Epithelial cell of proximal tubule (primary cell): ENCODE measurements at regions not wholly inside any gene's neighbourhood (a gene's known extent, or its start where the extent isn't known, plus 50 kb on each side); places are given as distances from the start of the nearest gene placed in this dataset.

Experiments
- DNase-seq: peaks from one replicate; pipeline ENCODE4 v3.0.0-alpha.2; 2011; ENCODE audit warnings: low read depth
- H3K4me3 ChIP-seq: 2 replicates; pipeline ENCODE4 v1.5.1; 2011; ENCODE audit warnings: low read depth, mild to moderate bottlenecking, low read length
- TF ChIP-seq, protein P1 (sequence below): conservative IDR thresholded peaks from 2 replicates; pipeline ENCODE4 v1.5.1; 2012; ENCODE audit warnings: low read depth, mild to moderate bottlenecking, low read length

- DNase-seq = no peak
- H3K4me3 ChIP-seq = no peak overlapping the region
- TF ChIP-seq, protein P1, sequence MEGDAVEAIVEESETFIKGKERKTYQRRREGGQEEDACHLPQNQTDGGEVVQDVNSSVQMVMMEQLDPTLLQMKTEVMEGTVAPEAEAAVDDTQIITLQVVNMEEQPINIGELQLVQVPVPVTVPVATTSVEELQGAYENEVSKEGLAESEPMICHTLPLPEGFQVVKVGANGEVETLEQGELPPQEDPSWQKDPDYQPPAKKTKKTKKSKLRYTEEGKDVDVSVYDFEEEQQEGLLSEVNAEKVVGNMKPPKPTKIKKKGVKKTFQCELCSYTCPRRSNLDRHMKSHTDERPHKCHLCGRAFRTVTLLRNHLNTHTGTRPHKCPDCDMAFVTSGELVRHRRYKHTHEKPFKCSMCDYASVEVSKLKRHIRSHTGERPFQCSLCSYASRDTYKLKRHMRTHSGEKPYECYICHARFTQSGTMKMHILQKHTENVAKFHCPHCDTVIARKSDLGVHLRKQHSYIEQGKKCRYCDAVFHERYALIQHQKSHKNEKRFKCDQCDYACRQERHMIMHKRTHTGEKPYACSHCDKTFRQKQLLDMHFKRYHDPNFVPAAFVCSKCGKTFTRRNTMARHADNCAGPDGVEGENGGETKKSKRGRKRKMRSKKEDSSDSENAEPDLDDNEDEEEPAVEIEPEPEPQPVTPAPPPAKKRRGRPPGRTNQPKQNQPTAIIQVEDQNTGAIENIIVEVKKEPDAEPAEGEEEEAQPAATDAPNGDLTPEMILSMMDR = no peak
Observed at GRCh38 chr9:96135076-96135752, 166.8 kb downstream of the HSD17B3 start.

GRCh38 chr9:96133321-96134021 lies 168.5 kb downstream of the HSD17B3 start:
- no peak overlapping the region for H3K4me3 ChIP-seq
- no peak for DNase-seq
- TF ChIP-seq, protein P1 = no peak

DNA sequence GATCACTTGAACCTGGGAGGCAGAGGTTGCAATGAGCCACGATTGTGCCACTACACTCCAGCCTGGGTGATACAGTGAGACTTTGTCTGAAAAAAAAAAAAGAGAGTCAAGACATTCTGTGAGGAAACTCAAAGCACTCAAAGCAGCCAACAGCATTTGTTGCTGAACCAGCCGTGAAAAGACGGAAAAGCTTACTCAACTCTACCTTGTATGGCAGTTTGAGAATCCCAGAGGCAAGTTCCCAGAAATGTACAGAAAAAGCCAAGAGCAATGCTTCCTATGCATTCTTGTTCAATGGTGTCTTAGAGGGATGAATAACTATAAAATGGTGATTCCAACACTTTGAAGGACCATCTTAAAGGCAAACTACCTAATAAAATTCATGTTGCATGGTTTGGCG lies 170.2 kb downstream of the HSD17B3 start:
- H3K4me3 ChIP-seq = no peak overlapping the region
- DNase-seq = no peak
- TF ChIP-seq, protein P1 = no peak

GRCh38 chr9:96130970-96131369 lies 171.0 kb downstream of the HSD17B3 start:
- DNase-seq = no peak
- no peak overlapping the region for H3K4me3 ChIP-seq
- TF ChIP-seq, protein P1 = no peak

DNA sequence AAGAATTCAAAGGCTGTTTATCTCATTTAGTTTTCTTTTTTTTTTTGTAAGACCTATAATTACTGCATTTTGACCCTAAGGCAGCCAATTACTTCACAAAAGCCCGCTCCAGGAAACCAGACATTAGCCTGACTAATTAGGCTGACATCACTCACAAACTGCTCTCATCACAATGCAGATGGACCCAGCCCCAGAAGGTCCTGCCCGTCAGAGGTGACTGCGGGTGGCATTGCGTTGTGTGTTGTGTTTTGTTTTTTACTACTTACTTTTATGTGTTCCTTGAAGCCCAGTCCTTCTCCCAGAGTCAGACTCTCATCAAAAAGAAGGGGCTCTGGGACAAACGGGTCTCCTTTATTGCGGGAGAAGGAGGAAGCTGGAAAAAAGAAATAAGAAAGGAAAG lies 172.2 kb downstream of the HSD17B3 start:
- no peak overlapping the region for H3K4me3 ChIP-seq
- no peak for DNase-seq
- TF ChIP-seq, protein P1 = no peak

DNA sequence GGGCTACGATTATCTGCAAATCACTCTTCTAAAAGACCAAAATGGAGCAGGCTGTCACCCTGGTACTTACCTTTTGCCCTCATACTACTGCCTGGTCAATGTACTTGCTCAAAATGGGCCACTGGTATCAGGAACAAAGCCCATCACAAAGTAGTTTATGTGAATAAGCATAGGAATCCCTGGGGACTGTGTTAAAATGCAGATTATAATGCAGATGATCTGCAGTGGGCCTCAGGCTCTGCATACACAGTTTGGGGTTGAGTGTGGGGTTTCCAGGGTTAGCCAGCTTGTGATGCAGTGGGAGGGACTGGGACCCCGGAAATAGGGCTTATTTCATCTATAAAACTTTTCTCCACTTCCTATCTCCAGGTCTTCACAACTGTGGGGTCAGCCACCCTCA lies 173.1 kb downstream of the HSD17B3 start:
- H3K4me3 ChIP-seq = no peak overlapping the region
- TF ChIP-seq, protein P1 = no peak
- no peak for DNase-seq
